ENCODE measurements at regions not wholly inside any gene's neighbourhood (a gene's known extent, or its start where the extent isn't known, plus 50 kb on each side); places are given as distances from the start of the nearest gene placed in this dataset.

DNA sequence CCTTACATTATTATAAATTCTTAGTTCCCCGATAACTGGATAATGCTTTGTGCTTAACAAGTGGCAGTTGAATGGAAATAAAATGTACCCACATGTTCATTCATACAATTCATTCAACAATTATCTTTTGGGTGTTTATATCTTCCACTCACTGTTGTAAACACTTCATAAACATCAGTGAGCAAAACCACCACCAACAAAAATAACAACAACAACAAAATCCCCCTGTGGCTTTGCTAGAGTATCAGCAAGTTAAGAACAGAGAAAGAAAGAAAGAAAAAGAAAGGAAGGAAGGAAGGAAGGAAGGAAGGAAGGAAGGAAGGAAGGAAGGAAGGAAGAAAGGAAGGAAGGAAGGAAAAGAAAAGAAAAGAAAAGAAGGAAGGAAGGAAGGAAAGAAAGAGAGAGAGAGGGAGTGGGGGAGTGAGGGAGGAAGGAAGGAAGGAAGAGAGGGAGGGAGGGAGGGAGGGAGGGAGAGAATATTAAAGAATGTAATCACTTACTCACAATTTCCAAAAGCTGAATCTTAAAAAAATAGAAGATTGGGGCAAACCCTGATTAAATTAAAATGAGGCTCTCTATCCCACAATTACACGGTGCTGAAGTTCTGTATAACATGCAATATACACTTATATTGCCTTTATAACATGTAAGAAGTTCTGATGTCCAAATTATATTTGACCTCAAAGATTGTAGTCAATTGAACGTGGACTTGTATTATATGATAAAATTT lies 2238.8 kb downstream of the LRRC4C start:
- TF ChIP-seq, protein P1, sequence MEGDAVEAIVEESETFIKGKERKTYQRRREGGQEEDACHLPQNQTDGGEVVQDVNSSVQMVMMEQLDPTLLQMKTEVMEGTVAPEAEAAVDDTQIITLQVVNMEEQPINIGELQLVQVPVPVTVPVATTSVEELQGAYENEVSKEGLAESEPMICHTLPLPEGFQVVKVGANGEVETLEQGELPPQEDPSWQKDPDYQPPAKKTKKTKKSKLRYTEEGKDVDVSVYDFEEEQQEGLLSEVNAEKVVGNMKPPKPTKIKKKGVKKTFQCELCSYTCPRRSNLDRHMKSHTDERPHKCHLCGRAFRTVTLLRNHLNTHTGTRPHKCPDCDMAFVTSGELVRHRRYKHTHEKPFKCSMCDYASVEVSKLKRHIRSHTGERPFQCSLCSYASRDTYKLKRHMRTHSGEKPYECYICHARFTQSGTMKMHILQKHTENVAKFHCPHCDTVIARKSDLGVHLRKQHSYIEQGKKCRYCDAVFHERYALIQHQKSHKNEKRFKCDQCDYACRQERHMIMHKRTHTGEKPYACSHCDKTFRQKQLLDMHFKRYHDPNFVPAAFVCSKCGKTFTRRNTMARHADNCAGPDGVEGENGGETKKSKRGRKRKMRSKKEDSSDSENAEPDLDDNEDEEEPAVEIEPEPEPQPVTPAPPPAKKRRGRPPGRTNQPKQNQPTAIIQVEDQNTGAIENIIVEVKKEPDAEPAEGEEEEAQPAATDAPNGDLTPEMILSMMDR (IDR thresholded peaks at IDR 0.05; ENCODE audit: unreplicated experiment), result no peak
- H3K27me3 Mint-ChIP-seq, result no peaks in the 10 kb centered on the region
- H3K36me3 Mint-ChIP-seq (ENCODE audit: insufficient read depth), result no peaks in the 10 kb centered on the region
- H3K4me1 Mint-ChIP-seq (ENCODE audit: low read depth), result peaks cover 5% of the 10 kb centered on the region
- no peak overlapping the region for H3K4me3 Mint-ChIP-seq (ENCODE audit: low read depth)
- DNase-seq (ENCODE audit: low spot score, unreplicated experiment), result no peak
- H3K9me3 Mint-ChIP-seq (ENCODE audit: low read depth), result peaks cover 4% of the 10 kb centered on the region
- no peak overlapping the region for H3K27ac Mint-ChIP-seq

DNA sequence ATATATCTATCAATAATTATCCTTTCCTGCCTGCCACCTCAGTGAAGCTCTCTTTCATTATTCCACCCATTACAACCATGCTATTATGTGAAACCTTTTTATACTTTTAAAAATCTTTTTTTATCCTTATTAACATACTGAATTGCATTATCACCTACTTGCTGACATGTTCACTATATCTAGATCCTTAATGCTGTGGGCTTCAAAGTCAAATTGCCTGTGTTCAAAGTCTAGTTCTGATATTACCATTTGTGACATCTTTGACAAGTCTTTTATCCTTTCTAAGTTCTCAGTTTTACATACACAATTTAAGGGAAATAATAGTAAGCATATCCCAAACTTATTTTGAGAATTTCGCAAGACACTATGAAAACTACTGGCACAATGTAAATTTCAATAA lies 2239.4 kb downstream of the LRRC4C start:
- DNase-seq (ENCODE audit: low spot score, unreplicated experiment), result no peak
- H3K9me3 Mint-ChIP-seq (ENCODE audit: low read depth), result peaks cover 4% of the 10 kb centered on the region
- no peaks in the 10 kb centered on the region for H3K36me3 Mint-ChIP-seq (ENCODE audit: insufficient read depth)
- H3K27me3 Mint-ChIP-seq, result no peaks in the 10 kb centered on the region
- no peak overlapping the region for H3K4me3 Mint-ChIP-seq (ENCODE audit: low read depth)
- TF ChIP-seq, protein P1 (IDR thresholded peaks at IDR 0.05; ENCODE audit: unreplicated experiment), result no peak
- H3K4me1 Mint-ChIP-seq (ENCODE audit: low read depth), result peaks cover 5% of the 10 kb centered on the region
- no peak overlapping the region for H3K27ac Mint-ChIP-seq

DNA sequence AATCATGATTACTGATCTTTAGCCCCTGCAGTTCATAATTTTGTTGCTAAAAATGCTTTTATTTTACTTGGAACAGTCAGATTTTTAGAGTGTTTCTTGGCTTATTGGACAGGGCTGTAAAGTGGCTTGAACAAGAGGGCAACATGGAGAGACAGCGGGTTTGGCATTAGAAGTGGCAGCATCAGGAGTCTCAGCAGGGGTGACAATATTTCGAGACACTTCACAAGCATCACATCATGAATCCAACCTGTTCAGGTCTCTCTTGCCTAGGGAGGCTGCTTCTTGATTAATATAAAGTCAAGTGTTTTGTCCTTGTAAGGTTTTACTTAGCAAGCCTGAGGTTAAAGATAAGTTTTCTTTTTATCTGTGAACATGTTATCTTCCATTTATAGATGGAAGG lies 2249.5 kb downstream of the LRRC4C start:
- peaks cover 1% of the 10 kb centered on the region for H3K4me1 Mint-ChIP-seq (ENCODE audit: low read depth)
- no peak for DNase-seq (ENCODE audit: low spot score, unreplicated experiment)
- no peaks in the 10 kb centered on the region for H3K9me3 Mint-ChIP-seq (ENCODE audit: low read depth)
- no peak overlapping the region for H3K4me3 Mint-ChIP-seq (ENCODE audit: low read depth)
- TF ChIP-seq, protein P1 (IDR thresholded peaks at IDR 0.05; ENCODE audit: unreplicated experiment), result no peak
- H3K27me3 Mint-ChIP-seq, result no peaks in the 10 kb centered on the region
- no peaks in the 10 kb centered on the region for H3K36me3 Mint-ChIP-seq (ENCODE audit: insufficient read depth)
- H3K27ac Mint-ChIP-seq, result no peak overlapping the region

DNA sequence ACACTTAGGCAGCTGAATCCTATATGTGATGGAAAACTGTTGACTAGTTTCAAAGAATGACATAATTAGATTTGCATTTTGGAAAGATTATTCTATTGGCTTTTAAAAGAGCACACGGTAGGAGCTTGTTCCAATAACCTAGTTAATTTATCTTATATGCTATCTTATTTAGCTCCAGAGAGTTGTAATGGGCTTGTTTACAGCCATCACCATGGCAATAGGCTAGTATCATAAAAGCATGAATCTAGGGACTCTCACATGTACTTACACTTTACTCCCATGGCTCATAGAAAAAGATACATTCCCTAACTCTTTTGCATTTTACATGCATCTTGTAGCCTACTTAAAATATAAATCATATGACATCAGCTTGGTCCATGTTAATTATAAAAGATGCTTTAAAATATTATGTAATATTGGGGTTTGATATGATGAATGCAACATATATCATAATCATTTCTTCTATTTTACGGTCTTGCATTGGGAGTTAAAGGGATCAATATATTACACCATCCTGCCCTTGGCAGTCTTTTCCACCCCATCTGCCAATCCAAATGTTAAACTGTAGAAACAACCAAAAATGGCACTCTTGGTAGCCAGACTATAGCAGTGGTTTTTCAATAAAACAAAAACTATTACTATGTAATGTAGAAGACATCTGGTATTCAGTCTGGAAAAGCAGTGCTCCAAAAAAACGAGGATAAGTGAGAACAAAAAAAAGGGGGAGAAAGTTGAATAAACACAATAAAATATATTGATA lies 2254.0 kb downstream of the LRRC4C start:
- Mint-ChIP-seq H3K36me3 (ENCODE audit: insufficient read depth) (no peaks in the 10 kb centered on the region), H3K4me1 (ENCODE audit: low read depth) (peaks cover 1% of the 10 kb centered on the region), H3K27ac (no peak overlapping the region), H3K4me3 (ENCODE audit: low read depth) (no peak overlapping the region), H3K27me3 (no peaks in the 10 kb centered on the region), H3K9me3 (ENCODE audit: low read depth) (no peaks in the 10 kb centered on the region)
- TF ChIP-seq, protein P1 (IDR thresholded peaks at IDR 0.05; ENCODE audit: unreplicated experiment), result no peak
- DNase-seq (ENCODE audit: low spot score, unreplicated experiment), result no peak

DNA sequence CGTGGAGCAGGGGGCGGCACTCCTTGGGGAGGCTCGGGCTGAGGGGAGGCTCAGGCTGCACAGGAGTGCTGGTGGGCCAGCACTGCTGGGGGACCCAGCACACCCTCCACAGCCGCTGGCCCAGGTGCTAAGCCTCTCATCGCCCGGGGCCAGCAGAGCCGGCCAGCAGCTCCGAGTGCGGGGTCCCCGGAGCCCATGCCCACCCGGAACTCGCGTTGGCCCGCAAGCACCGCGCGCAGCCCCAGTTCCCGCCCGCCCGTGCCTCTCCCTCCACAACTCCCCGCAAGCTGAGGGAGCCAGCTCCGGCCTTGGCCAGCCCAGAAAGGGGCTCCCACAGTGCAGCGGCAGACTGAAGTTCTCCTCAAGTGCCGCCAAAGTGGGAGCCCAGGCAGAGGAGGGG lies 2266.8 kb downstream of the LRRC4C start:
- H3K27ac Mint-ChIP-seq, result no peak overlapping the region
- H3K36me3 Mint-ChIP-seq (ENCODE audit: insufficient read depth), result no peaks in the 10 kb centered on the region
- H3K4me1 Mint-ChIP-seq (ENCODE audit: low read depth), result peaks cover 2% of the 10 kb centered on the region

More for the DNA sequence above, 2266.8 kb downstream of the LRRC4C start:
- no peaks in the 10 kb centered on the region for H3K27me3 Mint-ChIP-seq
- no peak overlapping the region for H3K4me3 Mint-ChIP-seq (ENCODE audit: low read depth)
- no peak for DNase-seq (ENCODE audit: low spot score, unreplicated experiment)
- TF ChIP-seq, protein P1 (IDR thresholded peaks at IDR 0.05; ENCODE audit: unreplicated experiment), result no peak
- H3K9me3 Mint-ChIP-seq (ENCODE audit: low read depth), result peaks cover 6% of the 10 kb centered on the region
